Fibroblast of skin of right quadriceps (primary cell): ENCODE measurements at regions not wholly inside any gene's neighbourhood (a gene's known extent, or its start where the extent isn't known, plus 50 kb on each side); places are given as distances from the start of the nearest gene placed in this dataset.
"Not testable (repeated sequence)": the region's sequence is repeated elsewhere in the genome, so short reads cannot be mapped to it uniquely, and the experiment has no call there.

ENCODE experiments used
- DNase-seq: peaks from one replicate; pipeline ENCODE4 v3.0.0-alpha.2; 2013

GRCh38 chr9:79489261-79490000 lies 82.3 kb upstream of the TLE4 start:
- DNase-seq, result peak; percentile 26

GRCh38 chr9:79490657-79491248 lies 81.0 kb upstream of the TLE4 start:
- no peak for DNase-seq

GRCh38 chr9:79492092-79493009 lies 79.4 kb upstream of the TLE4 start:
- peak; percentile 11 for DNase-seq

- not testable (repeated sequence) for DNase-seq
Observed at GRCh38 chr9:79500196-79500864, 71.4 kb upstream of the TLE4 start.

- DNase-seq, result no peak
Observed at GRCh38 chr9:79501546-79501945, 70.2 kb upstream of the TLE4 start.

GRCh38 chr9:79507801-79508200 lies 64.0 kb upstream of the TLE4 start:
- DNase-seq, result no peak

- no peak for DNase-seq
Observed at GRCh38 chr9:79512251-79512650, 59.5 kb upstream of the TLE4 start.
